ENCODE measurements at regions not wholly inside any gene's neighbourhood (a gene's known extent, or its start where the extent isn't known, plus 50 kb on each side); places are given as distances from the start of the nearest gene placed in this dataset.

DNA sequence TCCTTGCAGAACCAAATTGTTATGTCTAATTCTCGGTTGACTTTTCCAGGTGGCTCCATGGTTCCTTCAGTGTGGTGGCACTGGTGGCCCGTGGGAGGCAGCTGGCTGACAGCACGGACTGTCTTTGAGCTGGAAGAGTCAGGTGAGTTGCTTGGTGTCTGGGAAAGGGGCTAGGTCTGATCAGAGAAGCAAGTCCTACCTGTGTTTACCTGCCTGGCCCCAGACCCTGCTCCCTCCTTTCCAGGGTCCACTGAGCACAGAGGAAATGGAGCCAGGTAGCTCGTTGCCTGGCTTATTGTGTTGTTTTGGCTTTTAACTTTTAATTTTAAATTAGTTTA, 111.8 kb downstream of the BANF2 start:
- Histone ChIP-seq H3K27ac (ENCODE audit: extremely low read depth, low read depth, low read length) (no peak overlapping the region), H3K4me1 (ENCODE audit: control insufficient read depth, insufficient read depth, low read length) (no peaks in the 10 kb centered on the region), H3K9me3 (ENCODE audit: control insufficient read depth, insufficient read depth, low read depth, low read length) (no peaks in the 10 kb centered on the region), H3K36me3 (ENCODE audit: control insufficient read depth in 2 of 2, insufficient read depth in 1 of 2, low read length in 2 of 2) (no peaks in the 10 kb centered on the region), H3K4me3 (ENCODE audit: low read depth, low read length) (no peak overlapping the region)
- POLR2A ChIA-PET, result no interaction called here
- CTCF ChIA-PET, result interaction anchor here (0.7 kb wide), 1 partner anchor 63 kb away, joined by 3 read pairs; no protein-coding TSS in a partner anchor
- TF ChIP-seq ZNF157 (tag by site-specific recombination; IDR thresholded peaks at IDR 0.05) (no peak), ZNF747 (tag by site-specific recombination; IDR thresholded peaks at IDR 0.05) (no peak), ZNF221 (tag by site-specific recombination; IDR thresholded peaks at IDR 0.05; ENCODE audit: borderline replicate concordance) (no peak), ZNF350 (tag by site-specific recombination; IDR thresholded peaks at IDR 0.05) (no peak), ZNF707 (tag by site-specific recombination; IDR thresholded peaks at IDR 0.05) (no peak), ZNF624 (tag by site-specific recombination; IDR thresholded peaks at IDR 0.05) (no peak), MEIS1 (CRISPR knock-in tag; IDR thresholded peaks at IDR 0.05; ENCODE audit: borderline replicate concordance) (no peak), ZNF132 (tag by site-specific recombination; IDR thresholded peaks at IDR 0.05; ENCODE audit: borderline replicate concordance) (no peak), ZNF776 (tag by site-specific recombination; IDR thresholded peaks at IDR 0.05; ENCODE audit: borderline replicate concordance) (no peak), ZNF544 (tag by site-specific recombination; IDR thresholded peaks at IDR 0.05) (no peak), GLIS2 (tag by site-specific recombination; IDR thresholded peaks at IDR 0.05) (no peak), ZNF175 (tag by site-specific recombination; IDR thresholded peaks at IDR 0.05) (no peak), ZFP69B (tag by site-specific recombination; IDR thresholded peaks at IDR 0.05) (no peak), IKZF3 (tag by site-specific recombination; IDR thresholded peaks at IDR 0.05) (no peak)

DNA sequence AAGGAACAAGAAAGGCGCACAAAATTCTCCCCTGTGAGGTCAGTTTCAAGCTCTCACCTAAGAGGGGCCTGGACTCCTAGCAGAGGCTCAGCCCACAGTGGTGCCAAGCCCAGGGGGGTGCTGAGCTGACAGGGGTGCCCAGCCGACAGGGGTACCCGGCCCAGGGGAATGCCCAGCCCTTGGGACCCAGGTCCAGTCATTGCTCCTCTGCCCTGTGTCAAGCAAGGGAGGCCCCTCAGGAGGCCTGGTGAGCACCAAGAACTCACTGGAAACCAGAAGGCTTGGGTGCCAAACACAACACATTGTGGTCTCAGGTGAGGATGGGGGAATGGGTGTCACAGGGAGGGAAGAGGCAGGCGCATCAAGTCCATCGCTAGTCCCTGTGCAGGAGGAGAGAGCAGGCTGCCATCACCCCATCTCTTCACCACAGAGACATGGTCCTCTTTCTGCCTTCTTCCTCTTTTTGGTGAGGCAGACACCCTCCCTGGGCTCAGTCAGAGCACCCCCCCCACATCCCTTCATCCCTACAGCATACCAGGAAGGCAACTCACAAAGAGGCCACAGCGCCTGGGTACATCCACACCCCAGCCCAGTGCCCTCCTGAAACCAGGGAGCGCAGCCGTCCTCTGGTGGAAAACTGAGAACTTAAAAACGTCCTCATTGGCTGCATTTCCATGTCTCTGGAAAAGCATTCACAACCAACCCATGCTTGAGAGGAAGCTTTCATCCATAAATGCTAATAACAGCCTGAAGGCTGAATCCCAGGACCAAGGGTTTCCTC, 111.3 kb downstream of the BANF2 start:
- POLR2A ChIA-PET, result no interaction called here
- no peak overlapping the region for H3K27ac ChIP-seq (ENCODE audit: extremely low read depth, low read depth, low read length)
- H3K4me3 ChIP-seq (ENCODE audit: low read depth, low read length), result no peak overlapping the region
- H3K36me3 ChIP-seq (ENCODE audit: control insufficient read depth in 2 of 2, insufficient read depth in 1 of 2, low read length in 2 of 2), result no peaks in the 10 kb centered on the region
- TF ChIP-seq, protein P1, sequence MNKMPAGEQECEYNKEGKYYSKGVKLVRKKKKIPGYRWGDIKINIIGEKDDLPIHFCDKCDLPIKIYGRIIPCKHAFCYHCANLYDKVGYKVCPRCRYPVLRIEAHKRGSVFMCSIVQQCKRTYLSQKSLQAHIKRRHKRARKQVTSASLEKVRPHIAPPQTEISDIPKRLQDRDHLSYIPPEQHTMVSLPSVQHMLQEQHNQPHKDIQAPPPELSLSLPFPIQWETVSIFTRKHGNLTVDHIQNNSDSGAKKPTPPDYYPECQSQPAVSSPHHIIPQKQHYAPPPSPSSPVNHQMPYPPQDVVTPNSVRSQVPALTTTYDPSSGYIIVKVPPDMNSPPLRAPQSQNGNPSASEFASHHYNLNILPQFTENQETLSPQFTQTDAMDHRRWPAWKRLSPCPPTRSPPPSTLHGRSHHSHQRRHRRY (tag by site-specific recombination; IDR thresholded peaks at IDR 0.05), result no peak
- TF ChIP-seq KLF1 (tag by site-specific recombination; IDR thresholded peaks at IDR 0.05) (no peak), ZNF175 (tag by site-specific recombination; IDR thresholded peaks at IDR 0.05) (no peak), ZNF157 (tag by site-specific recombination; IDR thresholded peaks at IDR 0.05) (no peak), ZBTB48 (tag by site-specific recombination; IDR thresholded peaks at IDR 0.05) (no peak), ZNF792 (tag by site-specific recombination; IDR thresholded peaks at IDR 0.05) (no peak), ZNF791 (tag by site-specific recombination; IDR thresholded peaks at IDR 0.05) (no peak), SCRT1 (tag by site-specific recombination; IDR thresholded peaks at IDR 0.05; ENCODE audit: borderline replicate concordance) (no peak), HOXA7 (CRISPR knock-in tag; IDR thresholded peaks at IDR 0.05; ENCODE audit: borderline replicate concordance) (no peak), ZFHX2 (tag by site-specific recombination; conservative IDR thresholded peaks at IDR 0.05) (no peak), ZNF214 (tag by site-specific recombination; IDR thresholded peaks at IDR 0.05; ENCODE audit: borderline replicate concordance) (no peak), ZNF239 (tag by site-specific recombination; IDR thresholded peaks at IDR 0.05) (no peak), ZNF354C (tag by site-specific recombination; IDR thresholded peaks at IDR 0.05; ENCODE audit: borderline replicate concordance, low read depth) (no peak), ZNF76 (tag by site-specific recombination; IDR thresholded peaks at IDR 0.05; ENCODE audit: borderline replicate concordance, low read depth) (no peak)
- TF ChIP-seq, protein P2, sequence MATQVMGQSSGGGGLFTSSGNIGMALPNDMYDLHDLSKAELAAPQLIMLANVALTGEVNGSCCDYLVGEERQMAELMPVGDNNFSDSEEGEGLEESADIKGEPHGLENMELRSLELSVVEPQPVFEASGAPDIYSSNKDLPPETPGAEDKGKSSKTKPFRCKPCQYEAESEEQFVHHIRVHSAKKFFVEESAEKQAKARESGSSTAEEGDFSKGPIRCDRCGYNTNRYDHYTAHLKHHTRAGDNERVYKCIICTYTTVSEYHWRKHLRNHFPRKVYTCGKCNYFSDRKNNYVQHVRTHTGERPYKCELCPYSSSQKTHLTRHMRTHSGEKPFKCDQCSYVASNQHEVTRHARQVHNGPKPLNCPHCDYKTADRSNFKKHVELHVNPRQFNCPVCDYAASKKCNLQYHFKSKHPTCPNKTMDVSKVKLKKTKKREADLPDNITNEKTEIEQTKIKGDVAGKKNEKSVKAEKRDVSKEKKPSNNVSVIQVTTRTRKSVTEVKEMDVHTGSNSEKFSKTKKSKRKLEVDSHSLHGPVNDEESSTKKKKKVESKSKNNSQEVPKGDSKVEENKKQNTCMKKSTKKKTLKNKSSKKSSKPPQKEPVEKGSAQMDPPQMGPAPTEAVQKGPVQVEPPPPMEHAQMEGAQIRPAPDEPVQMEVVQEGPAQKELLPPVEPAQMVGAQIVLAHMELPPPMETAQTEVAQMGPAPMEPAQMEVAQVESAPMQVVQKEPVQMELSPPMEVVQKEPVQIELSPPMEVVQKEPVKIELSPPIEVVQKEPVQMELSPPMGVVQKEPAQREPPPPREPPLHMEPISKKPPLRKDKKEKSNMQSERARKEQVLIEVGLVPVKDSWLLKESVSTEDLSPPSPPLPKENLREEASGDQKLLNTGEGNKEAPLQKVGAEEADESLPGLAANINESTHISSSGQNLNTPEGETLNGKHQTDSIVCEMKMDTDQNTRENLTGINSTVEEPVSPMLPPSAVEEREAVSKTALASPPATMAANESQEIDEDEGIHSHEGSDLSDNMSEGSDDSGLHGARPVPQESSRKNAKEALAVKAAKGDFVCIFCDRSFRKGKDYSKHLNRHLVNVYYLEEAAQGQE (tag by site-specific recombination; IDR thresholded peaks at IDR 0.05), result no peak
- TF ChIP-seq, protein P3, sequence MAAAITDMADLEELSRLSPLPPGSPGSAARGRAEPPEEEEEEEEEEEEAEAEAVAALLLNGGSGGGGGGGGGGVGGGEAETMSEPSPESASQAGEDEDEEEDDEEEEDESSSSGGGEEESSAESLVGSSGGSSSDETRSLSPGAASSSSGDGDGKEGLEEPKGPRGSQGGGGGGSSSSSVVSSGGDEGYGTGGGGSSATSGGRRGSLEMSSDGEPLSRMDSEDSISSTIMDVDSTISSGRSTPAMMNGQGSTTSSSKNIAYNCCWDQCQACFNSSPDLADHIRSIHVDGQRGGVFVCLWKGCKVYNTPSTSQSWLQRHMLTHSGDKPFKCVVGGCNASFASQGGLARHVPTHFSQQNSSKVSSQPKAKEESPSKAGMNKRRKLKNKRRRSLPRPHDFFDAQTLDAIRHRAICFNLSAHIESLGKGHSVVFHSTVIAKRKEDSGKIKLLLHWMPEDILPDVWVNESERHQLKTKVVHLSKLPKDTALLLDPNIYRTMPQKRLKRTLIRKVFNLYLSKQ (tag by site-specific recombination; IDR thresholded peaks at IDR 0.05; ENCODE audit: borderline replicate concordance), result no peak
- CTCF ChIA-PET, result interaction anchor here (0.7 kb wide), 1 partner anchor 62 kb away, joined by 3 read pairs; no protein-coding TSS in a partner anchor
- no peaks in the 10 kb centered on the region for H3K9me3 ChIP-seq (ENCODE audit: control insufficient read depth, insufficient read depth, low read depth, low read length)
- no peaks in the 10 kb centered on the region for H3K4me1 ChIP-seq (ENCODE audit: control insufficient read depth, insufficient read depth, low read length)

All from HEK293 (cell line).